DOHH2 (cell line): ENCODE measurements at regions not wholly inside any gene's neighbourhood (a gene's known extent, or its start where the extent isn't known, plus 50 kb on each side); places are given as distances from the start of the nearest gene placed in this dataset.

Experiments used
- CTCF ChIP-seq: fragments of 200-600 bp; sonication (generic); IDR thresholded peaks from one replicate; pipeline ENCODE4 v1.5.1; 2014; ENCODE audit warnings: antibody characterized with exemption, mild to moderate bottlenecking, low read depth, low read length; ENCODE audit not compliant: poor library complexity, severe bottlenecking
- EZH2phosphoT487 ChIP-seq: fragments of 200-600 bp; sonication (generic); IDR thresholded peaks from 2 replicates; pipeline ENCODE4 v1.6.1; 2017; ENCODE audit warnings: borderline replicate concordance, mild to moderate bottlenecking, antibody characterized with exemption, low read length, moderate library complexity, mixed read lengths

DNA sequence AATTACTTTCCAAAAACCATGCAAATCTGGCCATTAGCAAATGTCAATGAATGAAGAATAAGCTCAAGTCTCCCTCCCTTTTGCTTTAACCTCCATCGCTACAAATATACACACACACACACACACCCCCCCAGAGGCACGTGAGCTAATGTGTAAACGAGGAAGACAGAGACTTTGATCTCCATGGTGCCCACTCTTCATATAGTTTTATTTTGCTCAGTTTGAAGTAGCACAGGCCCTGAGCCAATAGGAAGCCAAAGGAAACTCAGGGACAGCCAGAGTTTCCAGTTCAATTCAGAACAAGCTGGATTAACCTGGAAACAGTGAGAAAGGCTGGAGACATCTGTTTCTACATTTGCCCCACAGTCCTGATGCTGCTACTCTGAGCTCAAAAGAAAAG is 248.4 kb upstream of the MEIS1 start:
- TF ChIP-seq CTCF (no peak), EZH2phosphoT487 (no peak)
